Thymus (tissue), 11 donors: ENCODE measurements at regions not wholly inside any gene's neighbourhood (a gene's known extent, or its start where the extent isn't known, plus 50 kb on each side); places are given as distances from the start of the nearest gene placed in this dataset.
"Not testable (repeated sequence)": the region's sequence is repeated elsewhere in the genome, so short reads cannot be mapped to it uniquely, and the experiment has no call there.

Experiments
- DNase-seq, 9 donors: peaks; one replicate each; pipeline ENCODE4 v3.0.0-alpha.2; 2013; ENCODE audit warnings: low spot score in 9 of 9, low read depth in 6 of 9, missing footprints in 1 of 9
- H3K27ac ChIP-seq, 2 donors: one replicate each; pipeline ENCODE4 v1.5.1; 2013; ENCODE audit warnings: control low read depth in 1 of 2, low read depth in 1 of 2, low read length in 1 of 2, mild to moderate bottlenecking in 1 of 2, moderate library complexity in 1 of 2
- H3K27me3 ChIP-seq, 2 donors: one replicate each; pipeline ENCODE4 v1.5.1; 2013; ENCODE audit warnings: low read length in 1 of 2; ENCODE audit not compliant: control insufficient read depth in 2 of 2, insufficient read depth in 1 of 2
- H3K36me3 ChIP-seq, 2 donors: one replicate each; pipeline ENCODE4 v1.5.1; 2013; ENCODE audit warnings: low read length in 1 of 2, mild to moderate bottlenecking in 1 of 2, moderate library complexity in 1 of 2; ENCODE audit not compliant: control insufficient read depth in 2 of 2, insufficient read depth in 2 of 2
- H3K4me1 ChIP-seq, 2 donors: one replicate each; pipeline ENCODE4 v1.5.1; 2013; ENCODE audit warnings: low read length in 2 of 2; ENCODE audit not compliant: control insufficient read depth in 2 of 2, insufficient read depth in 2 of 2
- H3K4me3 ChIP-seq, 2 donors: one replicate each; pipeline ENCODE4 v1.5.1; 2013; ENCODE audit warnings: low read length in 2 of 2, control low read depth in 1 of 2, mild to moderate bottlenecking in 1 of 2
- H3K9me3 ChIP-seq, 2 donors: one replicate each; pipeline ENCODE4 v1.5.1; 2013; ENCODE audit warnings: low read length in 1 of 2, mild to moderate bottlenecking in 1 of 2; ENCODE audit not compliant: control insufficient read depth in 2 of 2, insufficient read depth in 1 of 2
- WGBS: extraction: QIAGEN DNeasy Blood & Tissue Kit; methylation state at CpG from one replicate; pipeline ENCODE4 v1.1.7; 2013; 5-methylcytosine and 5-hydroxymethylcytosine counted together
- donor health status: healthy.

GRCh38 chr1:214862421-214862820 is 220.1 kb upstream of the KCNK2 start:
- DNase-seq = no peak
- Histone ChIP-seq H3K27ac (no peak overlapping the region), H3K27me3 (no peaks in the 10 kb centered on the region), H3K4me1 (no peaks in the 10 kb centered on the region), H3K9me3 (no peaks in the 10 kb centered on the region), H3K36me3 (no peaks in the 10 kb centered on the region), H3K4me3 (no peak overlapping the region)
- 87% methylated on average over 2 of the region's 2 CpGs for WGBS

DNA sequence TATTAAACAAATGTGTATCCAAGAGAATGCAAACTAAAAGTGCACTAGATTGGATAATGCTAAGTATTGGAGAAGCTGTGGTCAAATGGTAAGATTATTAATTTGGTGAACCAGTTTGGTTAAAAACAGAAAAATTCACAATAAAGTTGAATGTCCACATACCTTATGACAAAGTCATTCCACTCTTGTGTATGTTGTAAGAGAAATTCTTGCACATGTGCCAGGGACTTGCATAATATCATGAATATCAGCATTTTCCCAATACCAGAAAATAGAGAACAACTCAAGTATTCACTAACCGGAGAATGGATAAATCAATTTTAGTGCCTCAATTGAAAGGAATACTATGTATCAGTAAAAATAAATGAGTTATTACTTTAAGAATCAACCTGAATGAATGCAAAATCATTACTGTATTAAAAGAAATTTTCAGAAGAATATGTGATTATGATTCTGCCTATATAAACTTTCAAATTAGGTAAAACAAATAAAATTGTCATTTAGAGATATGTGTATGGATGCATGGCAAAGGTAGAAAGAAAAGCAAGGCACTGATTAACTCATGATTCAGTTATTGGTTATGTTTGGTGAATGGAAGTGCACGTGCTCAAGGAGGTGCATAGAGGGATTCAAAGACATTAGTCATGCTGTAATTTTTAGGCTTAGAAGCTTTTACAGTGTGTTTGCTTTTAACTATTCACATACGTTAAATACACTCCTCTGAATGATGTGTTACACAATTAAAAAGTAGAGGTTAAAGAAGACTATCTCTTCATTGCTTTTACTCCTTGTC is 217.4 kb upstream of the KCNK2 start:
- WGBS = 89% methylated on average over 3 of the region's 3 CpGs
- Histone ChIP-seq H3K36me3 (no peaks in the 10 kb centered on the region), H3K27me3 (no peaks in the 10 kb centered on the region), H3K4me3 (no peak overlapping the region), H3K9me3 (no peaks in the 10 kb centered on the region), H3K27ac (no peak overlapping the region), H3K4me1 (no peaks in the 10 kb centered on the region)
- DNase-seq = no peak

GRCh38 chr1:214870426-214870825 is 212.1 kb upstream of the KCNK2 start:
- H3K27me3 ChIP-seq, H3K36me3 ChIP-seq, DNase-seq, H3K4me3 ChIP-seq, H3K4me1 ChIP-seq, H3K27ac ChIP-seq, H3K9me3 ChIP-seq: not testable (repeated sequence)
- WGBS = 97% methylated on average over 40 of the region's 40 CpGs

DNA sequence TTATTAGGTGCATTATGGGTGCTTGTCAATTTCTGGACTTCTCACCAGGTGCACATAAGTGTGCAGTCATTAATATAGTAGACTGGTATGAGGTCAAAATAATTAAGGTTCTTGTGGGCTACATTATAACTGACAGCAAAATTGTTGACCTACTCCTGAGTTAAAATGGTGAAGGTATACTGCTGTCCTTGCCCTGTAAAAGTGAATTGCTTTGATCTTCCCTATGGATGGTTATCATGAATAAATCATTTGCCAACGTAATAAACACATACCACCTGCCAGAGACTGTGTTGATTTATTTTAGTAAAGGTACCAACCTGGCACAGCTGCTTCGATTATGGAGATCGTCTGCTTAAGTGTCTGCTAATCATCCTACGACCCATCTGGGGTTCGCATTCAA is 201.6 kb upstream of the KCNK2 start:
- DNase-seq = no peak
- no peaks in the 10 kb centered on the region for H3K27me3 ChIP-seq
- no peaks in the 10 kb centered on the region for H3K4me1 ChIP-seq
- no peak overlapping the region for H3K4me3 ChIP-seq
- H3K9me3 ChIP-seq = no peaks in the 10 kb centered on the region
- H3K27ac ChIP-seq = no peak overlapping the region
- H3K36me3 ChIP-seq = no peaks in the 10 kb centered on the region
- WGBS = 91% methylated on average over 5 of the region's 5 CpGs

GRCh38 chr1:214882616-214883015 is 199.9 kb upstream of the KCNK2 start:
- no peak for DNase-seq
- Histone ChIP-seq H3K27ac (no peak overlapping the region), H3K4me3 (no peak overlapping the region), H3K4me1 (no peaks in the 10 kb centered on the region), H3K36me3 (no peaks in the 10 kb centered on the region), H3K27me3 (no peaks in the 10 kb centered on the region), H3K9me3 (no peaks in the 10 kb centered on the region)
- 93% methylated on average over 3 of the region's 3 CpGs for WGBS

DNA sequence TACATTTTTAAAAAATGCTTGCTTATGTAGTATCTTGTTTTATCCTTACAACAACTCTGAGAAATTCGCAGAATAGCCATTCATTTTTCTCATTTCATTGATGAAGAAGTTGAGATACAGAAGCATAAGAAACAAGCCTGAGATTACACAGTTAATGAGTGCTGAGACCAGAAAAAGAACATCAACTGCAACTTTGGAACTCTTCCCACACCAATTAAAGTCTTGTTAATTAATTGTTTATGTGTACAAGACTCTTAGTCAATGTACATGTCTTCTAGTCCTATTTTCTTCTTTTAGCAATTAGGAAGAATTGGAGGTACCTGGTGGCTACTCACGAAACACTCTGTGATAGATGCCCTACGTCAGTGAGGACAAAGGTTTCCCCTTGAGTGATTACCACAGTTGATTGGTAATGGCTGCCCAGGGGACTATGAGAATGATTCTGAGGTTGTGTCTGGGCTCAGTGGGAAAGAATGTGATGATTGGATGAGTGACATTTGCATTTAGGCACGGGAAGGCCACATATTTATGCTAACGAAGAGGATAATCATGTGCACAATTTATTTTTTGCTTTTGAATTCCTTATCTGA is 187.4 kb upstream of the KCNK2 start:
- 89% methylated on average over 5 of the region's 5 CpGs for WGBS

GRCh38 chr1:214896921-214897320 is 185.6 kb upstream of the KCNK2 start:
- Histone ChIP-seq H3K4me3 (no peak overlapping the region), H3K27me3 (no peaks in the 10 kb centered on the region), H3K4me1 (no peaks in the 10 kb centered on the region), H3K36me3 (no peaks in the 10 kb centered on the region), H3K9me3 (no peaks in the 10 kb centered on the region), H3K27ac (no peak overlapping the region)
- 88% methylated on average over 2 of the region's 2 CpGs for WGBS
- no peak for DNase-seq

More for the DNA sequence above, 187.4 kb upstream of the KCNK2 start:
- H3K9me3 ChIP-seq = no peaks in the 10 kb centered on the region
- DNase-seq = no peak
- H3K36me3 ChIP-seq = no peaks in the 10 kb centered on the region
- H3K4me3 ChIP-seq = no peak overlapping the region
- no peaks in the 10 kb centered on the region for H3K27me3 ChIP-seq
- no peaks in the 10 kb centered on the region for H3K4me1 ChIP-seq
- H3K27ac ChIP-seq = no peak overlapping the region

- no peaks in the 10 kb centered on the region for H3K36me3 ChIP-seq
- H3K4me1 ChIP-seq = no peaks in the 10 kb centered on the region
- H3K27me3 ChIP-seq = no peaks in the 10 kb centered on the region
- 92% methylated on average over 4 of the region's 4 CpGs for WGBS
- no peak overlapping the region for H3K4me3 ChIP-seq
- no peak for DNase-seq
- H3K27ac ChIP-seq = no peak overlapping the region
- H3K9me3 ChIP-seq = no peaks in the 10 kb centered on the region
These were observed 185.0 kb upstream of the KCNK2 start for GRCh38 chr1:214897581-214897980.

- Histone ChIP-seq H3K27me3 (no peaks in the 10 kb centered on the region), H3K9me3 (no peaks in the 10 kb centered on the region)
- WGBS = 95% methylated on average over 8 of the region's 8 CpGs
These were observed 184.4 kb upstream of the KCNK2 start for GRCh38 chr1:214898161-214898560.

More at GRCh38 chr1:214898161-214898560, 184.4 kb upstream of the KCNK2 start:
- no peak for DNase-seq
- Histone ChIP-seq H3K4me3 (no peak overlapping the region), H3K36me3 (no peaks in the 10 kb centered on the region), H3K4me1 (no peaks in the 10 kb centered on the region), H3K27ac (no peak overlapping the region)
